ENCODE measurements at regions not wholly inside any gene's neighbourhood (a gene's known extent, or its start where the extent isn't known, plus 50 kb on each side); places are given as distances from the start of the nearest gene placed in this dataset.

DNA sequence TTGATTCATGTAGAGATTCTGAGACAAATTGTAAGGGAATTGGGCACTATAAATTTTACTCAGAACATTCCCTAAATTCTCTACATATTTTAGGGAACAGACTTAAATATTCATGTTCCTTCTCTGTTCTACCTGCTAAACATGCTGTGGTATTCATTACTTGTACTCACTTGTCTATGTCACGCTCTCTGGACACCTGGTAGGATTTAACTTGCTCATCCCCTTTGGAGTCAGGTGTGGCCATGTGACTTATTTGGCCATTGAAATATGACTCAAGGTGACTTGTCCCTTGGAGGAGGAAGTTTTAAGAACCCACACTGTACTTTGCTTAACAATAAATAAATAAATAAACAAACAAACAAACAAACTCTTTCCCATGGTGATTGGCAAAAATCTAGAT, 2258.8 kb upstream of the WWC1 start:
- TF ChIP-seq, protein P1, sequence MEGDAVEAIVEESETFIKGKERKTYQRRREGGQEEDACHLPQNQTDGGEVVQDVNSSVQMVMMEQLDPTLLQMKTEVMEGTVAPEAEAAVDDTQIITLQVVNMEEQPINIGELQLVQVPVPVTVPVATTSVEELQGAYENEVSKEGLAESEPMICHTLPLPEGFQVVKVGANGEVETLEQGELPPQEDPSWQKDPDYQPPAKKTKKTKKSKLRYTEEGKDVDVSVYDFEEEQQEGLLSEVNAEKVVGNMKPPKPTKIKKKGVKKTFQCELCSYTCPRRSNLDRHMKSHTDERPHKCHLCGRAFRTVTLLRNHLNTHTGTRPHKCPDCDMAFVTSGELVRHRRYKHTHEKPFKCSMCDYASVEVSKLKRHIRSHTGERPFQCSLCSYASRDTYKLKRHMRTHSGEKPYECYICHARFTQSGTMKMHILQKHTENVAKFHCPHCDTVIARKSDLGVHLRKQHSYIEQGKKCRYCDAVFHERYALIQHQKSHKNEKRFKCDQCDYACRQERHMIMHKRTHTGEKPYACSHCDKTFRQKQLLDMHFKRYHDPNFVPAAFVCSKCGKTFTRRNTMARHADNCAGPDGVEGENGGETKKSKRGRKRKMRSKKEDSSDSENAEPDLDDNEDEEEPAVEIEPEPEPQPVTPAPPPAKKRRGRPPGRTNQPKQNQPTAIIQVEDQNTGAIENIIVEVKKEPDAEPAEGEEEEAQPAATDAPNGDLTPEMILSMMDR (IDR thresholded peaks at IDR 0.05): no peak
- TF ChIP-seq EZH2 (IDR thresholded peaks at IDR 0.05; ENCODE audit: borderline replicate concordance, insufficient read depth, low read depth, low read length, poor library complexity, severe bottlenecking): no peak
